GM12872 (cell line): ENCODE measurements at regions not wholly inside any gene's neighbourhood (a gene's known extent, or its start where the extent isn't known, plus 50 kb on each side); places are given as distances from the start of the nearest gene placed in this dataset.

ENCODE experiments used
- TF ChIP-seq, protein P1 (sequence below): IDR thresholded peaks from 3 replicates; pipeline ENCODE4 v1.5.1; 2011; ENCODE audit warnings: low read depth, mild to moderate bottlenecking, low read length, moderate library complexity; ENCODE audit not compliant: insufficient read depth

DNA sequence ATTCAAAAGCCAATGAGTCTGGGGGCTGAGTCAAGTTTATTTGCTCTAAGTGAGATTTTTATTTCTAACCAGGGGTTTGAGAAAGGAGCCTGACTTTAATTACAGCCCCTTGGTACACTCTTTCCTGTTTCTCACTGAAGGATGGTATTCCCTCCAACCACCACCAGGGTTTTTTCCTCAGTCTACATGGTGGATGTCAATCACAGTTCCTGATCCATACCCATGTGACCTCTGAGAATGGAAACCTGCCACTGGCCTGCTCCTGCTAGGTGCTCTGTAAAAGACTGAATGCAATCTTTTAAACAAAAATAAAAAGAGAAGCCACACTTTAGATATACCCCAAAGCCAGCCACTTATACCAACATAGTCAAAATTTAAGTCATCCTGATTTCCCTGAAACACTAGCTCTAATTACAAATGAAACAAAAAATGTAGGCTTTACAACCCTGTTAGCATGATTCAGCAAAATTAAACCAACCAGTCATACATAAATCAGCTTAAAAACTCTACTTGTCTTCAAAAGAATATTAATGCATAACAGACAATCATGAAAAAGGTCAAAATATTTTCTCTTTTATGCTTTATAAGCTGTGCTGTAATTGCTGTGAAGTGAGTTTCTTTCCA is 112.1 kb upstream of the NWD2 start:
- TF ChIP-seq, protein P1, sequence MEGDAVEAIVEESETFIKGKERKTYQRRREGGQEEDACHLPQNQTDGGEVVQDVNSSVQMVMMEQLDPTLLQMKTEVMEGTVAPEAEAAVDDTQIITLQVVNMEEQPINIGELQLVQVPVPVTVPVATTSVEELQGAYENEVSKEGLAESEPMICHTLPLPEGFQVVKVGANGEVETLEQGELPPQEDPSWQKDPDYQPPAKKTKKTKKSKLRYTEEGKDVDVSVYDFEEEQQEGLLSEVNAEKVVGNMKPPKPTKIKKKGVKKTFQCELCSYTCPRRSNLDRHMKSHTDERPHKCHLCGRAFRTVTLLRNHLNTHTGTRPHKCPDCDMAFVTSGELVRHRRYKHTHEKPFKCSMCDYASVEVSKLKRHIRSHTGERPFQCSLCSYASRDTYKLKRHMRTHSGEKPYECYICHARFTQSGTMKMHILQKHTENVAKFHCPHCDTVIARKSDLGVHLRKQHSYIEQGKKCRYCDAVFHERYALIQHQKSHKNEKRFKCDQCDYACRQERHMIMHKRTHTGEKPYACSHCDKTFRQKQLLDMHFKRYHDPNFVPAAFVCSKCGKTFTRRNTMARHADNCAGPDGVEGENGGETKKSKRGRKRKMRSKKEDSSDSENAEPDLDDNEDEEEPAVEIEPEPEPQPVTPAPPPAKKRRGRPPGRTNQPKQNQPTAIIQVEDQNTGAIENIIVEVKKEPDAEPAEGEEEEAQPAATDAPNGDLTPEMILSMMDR = peak; percentile 30; the same call in 1 of the 3 replicates

GRCh38 chr4:37132975-37133360 is 111.6 kb upstream of the NWD2 start:
- TF ChIP-seq, protein P1 = no peak

DNA sequence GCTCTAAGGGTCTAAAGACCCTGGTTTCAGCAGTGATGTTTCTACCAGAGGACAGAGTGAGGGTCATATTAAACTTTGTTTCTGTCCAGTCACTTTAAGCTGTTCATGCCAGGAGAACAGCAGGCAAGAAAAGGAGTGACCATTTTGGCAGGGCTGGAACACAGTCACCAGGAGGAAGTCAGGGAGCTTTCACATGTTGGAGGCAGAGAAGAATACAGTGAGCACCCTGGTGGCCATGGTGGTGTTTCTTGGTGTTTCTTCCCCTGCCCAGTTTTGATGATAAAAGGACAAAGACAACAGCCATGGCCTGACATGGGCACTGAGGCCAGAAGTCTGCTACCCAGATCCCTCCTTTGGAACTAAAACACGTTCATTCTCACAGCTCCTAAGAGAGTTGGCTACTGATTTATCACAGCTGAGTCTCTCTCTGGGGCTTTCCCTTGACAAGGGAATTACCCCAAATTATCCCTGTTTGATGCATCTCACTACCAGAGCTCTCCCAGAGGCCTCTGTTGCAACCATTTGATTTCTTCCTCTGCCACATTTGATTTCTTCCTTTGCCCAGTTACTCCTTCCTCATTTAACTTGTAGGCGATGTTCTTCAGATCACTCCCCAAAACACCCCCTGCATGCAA is 106.4 kb upstream of the NWD2 start:
- TF ChIP-seq, protein P1 = peak; percentile 16; the same call in 1 of the 3 replicates

GRCh38 chr4:37138789-37139188 is 105.8 kb upstream of the NWD2 start:
- TF ChIP-seq, protein P1 = no peak

GRCh38 chr4:37139987-37140386 is 104.6 kb upstream of the NWD2 start:
- TF ChIP-seq, protein P1 = no peak

- TF ChIP-seq, protein P1 = no peak
Measured at GRCh38 chr4:37146260-37146659, 98.3 kb upstream of the NWD2 start.

DNA sequence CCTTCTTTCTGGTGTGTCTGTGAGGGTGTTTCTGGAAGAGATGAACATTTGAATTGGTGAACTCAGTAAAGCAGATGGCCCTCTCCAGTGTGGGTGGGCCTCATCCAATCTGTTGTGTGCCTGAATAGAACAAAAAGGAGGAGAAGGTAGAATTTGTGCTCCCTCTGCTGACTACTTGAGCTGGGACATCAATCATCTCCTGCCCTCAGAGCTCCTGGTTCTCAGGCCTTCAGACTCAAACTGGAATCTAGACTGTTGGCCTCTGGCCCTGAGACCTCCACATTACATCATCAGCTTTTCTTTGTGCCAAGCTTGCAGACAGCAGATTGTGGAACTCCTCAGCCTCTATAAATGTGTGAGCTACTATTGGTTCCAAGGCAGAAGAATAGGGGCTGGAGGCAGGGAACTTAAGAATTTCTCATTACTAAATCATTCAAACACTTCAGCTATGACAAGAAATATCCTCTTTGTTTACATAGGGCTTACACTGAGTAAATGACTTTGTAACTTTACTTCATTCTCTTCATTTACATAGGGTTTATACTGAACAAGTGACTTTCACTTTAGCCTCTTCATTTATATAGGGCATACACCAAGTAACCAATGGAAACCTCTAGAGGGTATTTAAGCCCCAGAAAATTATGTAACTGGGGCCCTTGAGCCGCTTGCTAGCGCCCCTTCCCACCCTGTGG is 86.9 kb upstream of the NWD2 start:
- TF ChIP-seq, protein P1 = no peak
